ENCODE measurements at regions not wholly inside any gene's neighbourhood (a gene's known extent, or its start where the extent isn't known, plus 50 kb on each side); places are given as distances from the start of the nearest gene placed in this dataset.

GRCh38 chr17:68706356-68706920 is 105.3 kb upstream of the FAM20A start:
- Histone ChIP-seq H3K4me1 (no peaks in the 10 kb centered on the region), H3K27me3 (no peaks in the 10 kb centered on the region), H3K27ac (peak overlapping the region in 1 of 4 donors; percentile 18), H3K36me3 (no peaks in the 10 kb centered on the region), H3K4me3 (no peak overlapping the region), H3K9me3 (no peaks in the 10 kb centered on the region)
- no peak for DNase-seq
- intact Hi-C loops (cut with DNase I) = no loop called here
- WGBS, 2 donors = 66 to 75% methylated on average over 5 of the region's 5 CpGs
- TF ChIP-seq POLR2AphosphoS5 (IDR thresholded peaks at IDR 0.05) = no peak
- no peak for TF ChIP-seq CTCF (IDR thresholded peaks at IDR 0.05)
- TF ChIP-seq POLR2A (IDR thresholded peaks at IDR 0.05) = no peak
- TF ChIP-seq EP300 (IDR thresholded peaks at IDR 0.05) = no peak

- DNase-seq = no peak
- H3K4me3 ChIP-seq = no peak overlapping the region
- no peaks in the 10 kb centered on the region for H3K9me3 ChIP-seq
- WGBS, 2 donors = 64 to 78% methylated on average over 3 of the region's 3 CpGs
- TF ChIP-seq POLR2A (IDR thresholded peaks at IDR 0.05) (no peak), CTCF (IDR thresholded peaks at IDR 0.05) (no peak), EP300 (IDR thresholded peaks at IDR 0.05) (no peak), POLR2AphosphoS5 (IDR thresholded peaks at IDR 0.05) (no peak)
- no peaks in the 10 kb centered on the region for H3K36me3 ChIP-seq
- intact Hi-C loops (cut with DNase I) = no loop called here
- H3K4me1 ChIP-seq = no peaks in the 10 kb centered on the region
- H3K27me3 ChIP-seq = no peaks in the 10 kb centered on the region
- no peak overlapping the region for H3K27ac ChIP-seq
Observed at GRCh38 chr17:68705714-68706076, 104.5 kb upstream of the FAM20A start.

- H3K27ac ChIP-seq = no peak overlapping the region
- intact Hi-C loops (cut with DNase I) = no loop called here
Observed at GRCh38 chr17:68704871-68705713, 103.9 kb upstream of the FAM20A start.

GRCh38 chr17:68701046-68701445 is 99.9 kb upstream of the FAM20A start:
- intact Hi-C loops (cut with DNase I) = no loop called here
- TF ChIP-seq CTCF (IDR thresholded peaks at IDR 0.05) = no peak
- no peak for TF ChIP-seq POLR2A (IDR thresholded peaks at IDR 0.05)
- H3K27ac ChIP-seq = no peak overlapping the region
- WGBS, 2 donors = 19 to 70% methylated on average over 2 of the region's 2 CpGs
- H3K9me3 ChIP-seq = no peaks in the 10 kb centered on the region
- H3K36me3 ChIP-seq = no peaks in the 10 kb centered on the region
- no peaks in the 10 kb centered on the region for H3K4me1 ChIP-seq
- no peak for DNase-seq
- H3K4me3 ChIP-seq = no peak overlapping the region
- H3K27me3 ChIP-seq = no peaks in the 10 kb centered on the region

More at GRCh38 chr17:68704871-68705713, 103.9 kb upstream of the FAM20A start:
- DNase-seq = no peak
- no peaks in the 10 kb centered on the region for H3K4me1 ChIP-seq
- no peak overlapping the region for H3K4me3 ChIP-seq
- H3K27me3 ChIP-seq = no peaks in the 10 kb centered on the region
- TF ChIP-seq POLR2AphosphoS5 (IDR thresholded peaks at IDR 0.05) = no peak
- no peak for TF ChIP-seq POLR2A (IDR thresholded peaks at IDR 0.05)
- no peak for TF ChIP-seq CTCF (IDR thresholded peaks at IDR 0.05)
- no peak for TF ChIP-seq EP300 (IDR thresholded peaks at IDR 0.05)
- H3K36me3 ChIP-seq = no peaks in the 10 kb centered on the region
- H3K9me3 ChIP-seq = no peaks in the 10 kb centered on the region
- WGBS, 2 donors = 77 to 81% methylated on average over 11 of the region's 11 CpGs

Data from sigmoid colon (tissue), 6 donors.